ENCODE measurements at regions not wholly inside any gene's neighbourhood (a gene's known extent, or its start where the extent isn't known, plus 50 kb on each side); places are given as distances from the start of the nearest gene placed in this dataset.
"Not testable (repeated sequence)": the region's sequence is repeated elsewhere in the genome, so short reads cannot be mapped to it uniquely, and the experiment has no call there.

GRCh38 chr10:83982812-83983211 is 156.5 kb upstream of the GHITM start:
- no peak for DNase-seq (ENCODE audit: low read depth in 2 of 2)

- DNase-seq (ENCODE audit: low read depth in 2 of 2): no peak
Observed at GRCh38 chr10:83983578-83984255, 155.6 kb upstream of the GHITM start.

- DNase-seq (ENCODE audit: low read depth in 2 of 2): no peak
Observed at GRCh38 chr10:83984256-83984640, 155.1 kb upstream of the GHITM start.

- DNase-seq (ENCODE audit: low read depth in 2 of 2): no peak
Observed at GRCh38 chr10:83986800-83987199, 152.5 kb upstream of the GHITM start.

GRCh38 chr10:83987216-83987615 is 152.1 kb upstream of the GHITM start:
- DNase-seq (ENCODE audit: low read depth in 2 of 2): no peak

- DNase-seq (ENCODE audit: low read depth in 2 of 2): no peak
Observed at GRCh38 chr10:83988435-83988834, 150.9 kb upstream of the GHITM start.

- no peak for DNase-seq (ENCODE audit: low read depth in 2 of 2)
Observed at GRCh38 chr10:83990126-83990525, 149.2 kb upstream of the GHITM start.

- no peak for DNase-seq (ENCODE audit: low read depth in 2 of 2)
Observed at GRCh38 chr10:83991986-83992753, 147.1 kb upstream of the GHITM start.

GRCh38 chr10:83994325-83994724 is 145.0 kb upstream of the GHITM start:
- no peak for DNase-seq (ENCODE audit: low read depth in 2 of 2)

- DNase-seq (ENCODE audit: low read depth in 2 of 2): no peak
Observed at GRCh38 chr10:83995738-83996331, 143.5 kb upstream of the GHITM start.

- no peak for DNase-seq (ENCODE audit: low read depth in 2 of 2)
Observed at GRCh38 chr10:84004221-84004620, 135.1 kb upstream of the GHITM start.

GRCh38 chr10:84005403-84005802 is 133.9 kb upstream of the GHITM start:
- no peak for DNase-seq (ENCODE audit: low read depth in 2 of 2)

GRCh38 chr10:84007482-84007881 is 131.8 kb upstream of the GHITM start:
- no peak for DNase-seq (ENCODE audit: low read depth in 2 of 2)

- DNase-seq (ENCODE audit: low read depth in 2 of 2): no peak
Observed at GRCh38 chr10:84008878-84009277, 130.4 kb upstream of the GHITM start.

GRCh38 chr10:84012431-84012830 is 126.9 kb upstream of the GHITM start:
- no peak for DNase-seq (ENCODE audit: low read depth in 2 of 2)

GRCh38 chr10:84012831-84013458 is 126.4 kb upstream of the GHITM start:
- no peak for DNase-seq (ENCODE audit: low read depth in 2 of 2)

GRCh38 chr10:84015877-84016595 is 123.3 kb upstream of the GHITM start:
- DNase-seq (ENCODE audit: low read depth in 2 of 2): no peak

- DNase-seq (ENCODE audit: low read depth in 2 of 2): no peak
Observed at GRCh38 chr10:84018826-84019225, 120.5 kb upstream of the GHITM start.

GRCh38 chr10:84019854-84020458 is 119.4 kb upstream of the GHITM start:
- not testable (repeated sequence) for DNase-seq (ENCODE audit: low read depth in 2 of 2)

- no peak for DNase-seq (ENCODE audit: low read depth in 2 of 2)
Observed at GRCh38 chr10:84026821-84027257, 112.5 kb upstream of the GHITM start.

- no peak for DNase-seq (ENCODE audit: low read depth in 2 of 2)
Observed at GRCh38 chr10:84029840-84030239, 109.5 kb upstream of the GHITM start.
